ENCODE measurements at regions not wholly inside any gene's neighbourhood (a gene's known extent, or its start where the extent isn't known, plus 50 kb on each side); places are given as distances from the start of the nearest gene placed in this dataset.
"Not testable (repeated sequence)": the region's sequence is repeated elsewhere in the genome, so short reads cannot be mapped to it uniquely, and the experiment has no call there.

GRCh38 chr3:116512281-116512680 lies 67.0 kb upstream of the LSAMP start:
- no peak for DNase-seq

- no peak for DNase-seq
These were observed 67.6 kb upstream of the LSAMP start for GRCh38 chr3:116512931-116513330.

- DNase-seq = no peak
These were observed 70.7 kb upstream of the LSAMP start for GRCh38 chr3:116515973-116516372.

GRCh38 chr3:116517308-116517707 lies 72.0 kb upstream of the LSAMP start:
- DNase-seq = no peak

GRCh38 chr3:116519101-116519500 lies 73.8 kb upstream of the LSAMP start:
- DNase-seq = not testable (repeated sequence)

GRCh38 chr3:116519823-116520222 lies 74.5 kb upstream of the LSAMP start:
- DNase-seq = not testable (repeated sequence)

- DNase-seq = no peak
These were observed 79.3 kb upstream of the LSAMP start for GRCh38 chr3:116524453-116525210.

GRCh38 chr3:116552246-116552645 lies 107.0 kb upstream of the LSAMP start:
- DNase-seq = no peak

GRCh38 chr3:116553355-116553754 lies 108.1 kb upstream of the LSAMP start:
- DNase-seq = peak; percentile 7

- DNase-seq = no peak
These were observed 116.2 kb upstream of the LSAMP start for GRCh38 chr3:116561529-116561928.

GRCh38 chr3:116563351-116563750 lies 118.1 kb upstream of the LSAMP start:
- no peak for DNase-seq

- no peak for DNase-seq
These were observed 121.2 kb upstream of the LSAMP start for GRCh38 chr3:116566478-116566960.

GRCh38 chr3:116569611-116570010 lies 124.3 kb upstream of the LSAMP start:
- no peak for DNase-seq

- DNase-seq = no peak
These were observed 129.7 kb upstream of the TUSC7 start for GRCh38 chr3:116579840-116580239.

- DNase-seq = no peak
These were observed 123.2 kb upstream of the TUSC7 start for GRCh38 chr3:116586285-116586944.

GRCh38 chr3:116591236-116591635 lies 118.3 kb upstream of the TUSC7 start:
- DNase-seq = no peak

GRCh38 chr3:116601206-116601605 lies 108.4 kb upstream of the TUSC7 start:
- no peak for DNase-seq

- no peak for DNase-seq
These were observed 102.4 kb upstream of the TUSC7 start for GRCh38 chr3:116607205-116607604.

- no peak for DNase-seq
These were observed 99.5 kb upstream of the TUSC7 start for GRCh38 chr3:116610124-116610523.

GRCh38 chr3:116614795-116615362 lies 94.7 kb upstream of the TUSC7 start:
- peak; percentile 21 for DNase-seq

GRCh38 chr3:116618138-116618537 lies 91.4 kb upstream of the TUSC7 start:
- no peak for DNase-seq

- DNase-seq = no peak
These were observed 90.6 kb upstream of the TUSC7 start for GRCh38 chr3:116618930-116619329.

GRCh38 chr3:116630494-116630893 lies 79.1 kb upstream of the TUSC7 start:
- DNase-seq = no peak

GRCh38 chr3:116639641-116640040 lies 69.9 kb upstream of the TUSC7 start:
- no peak for DNase-seq
